ENCODE measurements at regions not wholly inside any gene's neighbourhood (a gene's known extent, or its start where the extent isn't known, plus 50 kb on each side); places are given as distances from the start of the nearest gene placed in this dataset.

DNA sequence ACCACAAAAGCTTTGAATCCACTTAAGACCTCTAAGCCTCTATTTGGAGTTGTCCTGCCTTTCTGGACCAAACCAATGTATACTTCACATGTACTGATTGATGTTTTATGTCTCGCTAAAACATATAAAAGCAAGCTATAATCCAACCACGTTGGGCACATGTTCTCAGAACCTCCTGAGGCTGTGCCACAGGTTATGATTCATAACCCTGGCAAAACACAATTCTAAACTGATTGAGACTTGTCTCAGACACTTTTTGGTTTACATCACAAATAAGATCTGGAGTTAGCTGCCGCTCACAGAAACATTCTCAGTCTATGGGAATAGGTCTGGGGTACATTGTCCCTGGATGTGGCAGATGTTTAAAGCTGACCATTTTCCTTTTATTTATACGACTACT is 53.4 kb upstream of the EPHA6 start:
- H3K4me1 Mint-ChIP-seq = no peaks in the 10 kb centered on the region

More for the DNA sequence above, 53.4 kb upstream of the EPHA6 start:
- Mint-ChIP-seq H3K4me3 (no peak overlapping the region), H3K9me3 (peaks cover 17% of the 10 kb centered on the region), H3K36me3 (no peaks in the 10 kb centered on the region), H3K27ac (no peak overlapping the region)
- DNase-seq (ENCODE audit: low spot score in 2 of 2) (no peak), ATAC-seq (no peak)
